ENCODE measurements at regions not wholly inside any gene's neighbourhood (a gene's known extent, or its start where the extent isn't known, plus 50 kb on each side); places are given as distances from the start of the nearest gene placed in this dataset.

DNA sequence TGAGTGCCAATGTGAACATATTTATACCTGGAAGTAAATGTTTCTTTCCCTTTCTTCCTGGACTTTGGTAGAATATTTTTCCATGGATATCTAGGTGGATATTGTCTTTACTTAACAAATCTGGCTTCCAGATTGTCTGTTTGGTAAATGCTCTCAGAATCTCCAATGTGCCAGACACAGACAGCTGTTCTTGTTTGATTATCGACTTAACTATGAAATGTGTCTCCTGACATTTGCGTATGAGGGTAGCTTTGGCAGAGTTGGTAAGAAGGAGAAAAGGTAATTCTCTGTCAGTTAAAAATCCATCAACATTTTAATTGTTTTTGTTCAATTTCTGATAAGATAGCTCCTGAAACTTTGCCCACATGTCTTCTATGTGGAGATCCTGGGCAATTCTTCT is 196.4 kb upstream of the NUDT12 start:
- Histone ChIP-seq H3K4me1 (ENCODE audit: control insufficient read depth, extremely low read depth, insufficient read depth, low read length) (no peaks in the 10 kb centered on the region), H3K9ac (replicated peaks; ENCODE audit: extremely low read depth, insufficient read depth, low read length) (no peak overlapping the region), H3K27me3 (ENCODE audit: control insufficient read depth in 2 of 2, insufficient read depth in 2 of 2, low read length in 2 of 2) (no peaks in the 10 kb centered on the region), H3K79me2 (ENCODE audit: control insufficient read depth, insufficient read depth, low read length) (no peaks in the 10 kb centered on the region), H3K9me3 (replicated peaks; ENCODE audit: control insufficient read depth, insufficient read depth, low read length) (no peaks in the 10 kb centered on the region), H3K36me3 (ENCODE audit: control insufficient read depth in 2 of 2, extremely low read depth in 1 of 2, insufficient read depth in 2 of 2, low read length in 2 of 2) (no peaks in the 10 kb centered on the region), H3K4me3 (replicated peaks in 1 of 3; ENCODE audit: insufficient read depth in 1 of 3, low read depth in 1 of 3, low read length in 3 of 3) (no peak overlapping the region), H3K4me2 (ENCODE audit: insufficient read depth, low read length) (no peak overlapping the region), H3K9me1 (replicated peaks; ENCODE audit: control insufficient read depth, extremely low read depth, insufficient read depth, low read length) (no peaks in the 10 kb centered on the region), H4K20me1 (replicated peaks; ENCODE audit: control insufficient read depth, extremely low read depth, insufficient read depth, low read length) (no peaks in the 10 kb centered on the region), H2AFZ (ENCODE audit: low read depth, low read length) (no peak overlapping the region), H3K27ac (ENCODE audit: insufficient read depth, low read depth, low read length) (no peak overlapping the region)
- BruUV-seq (replicated peaks) = no TSS peak
- DNase-seq (ENCODE audit: low read depth, low spot score) (no peak), FAIRE-seq (no peak)
- ChIA-PET CTCF (no interaction called here), POLR2A (no interaction called here)
- intact Hi-C loops (cut with micrococcal nuclease) = no loop called here
- TF ChIP-seq MYC (IDR thresholded peaks at IDR 0.05; ENCODE audit: low read depth, low read length) (no peak), GATA2 (IDR thresholded peaks at IDR 0.05; ENCODE audit: insufficient read depth, insufficient read length, low read depth, low read length) (no peak), JUN (IDR thresholded peaks at IDR 0.05; ENCODE audit: borderline replicate concordance, insufficient read depth, insufficient read length, low read depth) (no peak), EZH2 (IDR thresholded peaks at IDR 0.05; ENCODE audit: borderline replicate concordance, low read depth, low read length, severe bottlenecking) (no peak)
- TF ChIP-seq, protein P1, sequence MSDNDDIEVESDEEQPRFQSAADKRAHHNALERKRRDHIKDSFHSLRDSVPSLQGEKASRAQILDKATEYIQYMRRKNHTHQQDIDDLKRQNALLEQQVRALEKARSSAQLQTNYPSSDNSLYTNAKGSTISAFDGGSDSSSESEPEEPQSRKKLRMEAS (IDR thresholded peaks at IDR 0.05; ENCODE audit: insufficient read depth, insufficient read length) = no peak
- TF ChIP-seq, protein P2, sequence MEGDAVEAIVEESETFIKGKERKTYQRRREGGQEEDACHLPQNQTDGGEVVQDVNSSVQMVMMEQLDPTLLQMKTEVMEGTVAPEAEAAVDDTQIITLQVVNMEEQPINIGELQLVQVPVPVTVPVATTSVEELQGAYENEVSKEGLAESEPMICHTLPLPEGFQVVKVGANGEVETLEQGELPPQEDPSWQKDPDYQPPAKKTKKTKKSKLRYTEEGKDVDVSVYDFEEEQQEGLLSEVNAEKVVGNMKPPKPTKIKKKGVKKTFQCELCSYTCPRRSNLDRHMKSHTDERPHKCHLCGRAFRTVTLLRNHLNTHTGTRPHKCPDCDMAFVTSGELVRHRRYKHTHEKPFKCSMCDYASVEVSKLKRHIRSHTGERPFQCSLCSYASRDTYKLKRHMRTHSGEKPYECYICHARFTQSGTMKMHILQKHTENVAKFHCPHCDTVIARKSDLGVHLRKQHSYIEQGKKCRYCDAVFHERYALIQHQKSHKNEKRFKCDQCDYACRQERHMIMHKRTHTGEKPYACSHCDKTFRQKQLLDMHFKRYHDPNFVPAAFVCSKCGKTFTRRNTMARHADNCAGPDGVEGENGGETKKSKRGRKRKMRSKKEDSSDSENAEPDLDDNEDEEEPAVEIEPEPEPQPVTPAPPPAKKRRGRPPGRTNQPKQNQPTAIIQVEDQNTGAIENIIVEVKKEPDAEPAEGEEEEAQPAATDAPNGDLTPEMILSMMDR (IDR thresholded peaks at IDR 0.05; ENCODE audit: extremely low read depth in 1 of 2, insufficient read depth in 1 of 2, low read depth in 1 of 2, low read length in 2 of 2) = no peak
- dilution Hi-C loops (cut with MboI; ENCODE audit: extremely low pct_ligation_motif_present, low sequenced_read_pairs) = no loop called here

DNA sequence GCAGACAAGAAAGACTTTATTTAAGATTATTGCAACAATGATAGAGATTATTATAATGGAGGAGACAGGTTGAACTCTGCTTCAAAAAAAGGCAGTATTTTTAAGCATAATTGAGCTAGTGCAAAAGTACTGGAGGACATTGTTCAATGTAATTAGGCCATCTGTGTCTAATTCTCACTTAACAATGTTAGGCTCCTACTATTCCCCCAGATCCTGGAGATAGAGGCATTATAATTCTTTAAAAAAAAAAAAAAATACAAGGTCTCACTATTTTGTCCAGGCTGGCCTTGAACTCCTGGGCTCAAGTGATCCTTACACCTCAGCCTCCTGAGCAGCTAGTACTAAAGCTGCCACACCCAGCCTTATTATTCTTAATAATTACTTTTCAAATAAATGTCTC is 193.4 kb upstream of the NUDT12 start:
- Histone ChIP-seq H3K4me3 (replicated peaks in 1 of 3; ENCODE audit: insufficient read depth in 1 of 3, low read depth in 1 of 3, low read length in 3 of 3) (no peak overlapping the region), H3K36me3 (ENCODE audit: control insufficient read depth in 2 of 2, extremely low read depth in 1 of 2, insufficient read depth in 2 of 2, low read length in 2 of 2) (no peaks in the 10 kb centered on the region), H3K9me3 (replicated peaks; ENCODE audit: control insufficient read depth, insufficient read depth, low read length) (no peaks in the 10 kb centered on the region), H3K4me2 (ENCODE audit: insufficient read depth, low read length) (no peak overlapping the region), H2AFZ (ENCODE audit: low read depth, low read length) (no peak overlapping the region), H3K27ac (ENCODE audit: insufficient read depth, low read depth, low read length) (no peak overlapping the region), H3K4me1 (ENCODE audit: control insufficient read depth, extremely low read depth, insufficient read depth, low read length) (no peaks in the 10 kb centered on the region), H3K9ac (replicated peaks; ENCODE audit: extremely low read depth, insufficient read depth, low read length) (no peak overlapping the region), H4K20me1 (replicated peaks; ENCODE audit: control insufficient read depth, extremely low read depth, insufficient read depth, low read length) (no peaks in the 10 kb centered on the region), H3K79me2 (ENCODE audit: control insufficient read depth, insufficient read depth, low read length) (no peaks in the 10 kb centered on the region), H3K9me1 (replicated peaks; ENCODE audit: control insufficient read depth, extremely low read depth, insufficient read depth, low read length) (no peaks in the 10 kb centered on the region), H3K27me3 (ENCODE audit: control insufficient read depth in 2 of 2, insufficient read depth in 2 of 2, low read length in 2 of 2) (no peaks in the 10 kb centered on the region)
- DNase-seq (ENCODE audit: low read depth, low spot score) (no peak), FAIRE-seq (no peak)
- TF ChIP-seq POLR2A (IDR thresholded peaks at IDR 0.05; ENCODE audit: low read depth, low read length) (no peak), POLR2AphosphoS5 (IDR thresholded peaks at IDR 0.05; ENCODE audit: insufficient read depth, low read depth, low read length) (no peak), JUN (IDR thresholded peaks at IDR 0.05; ENCODE audit: borderline replicate concordance, insufficient read depth, insufficient read length, low read depth) (no peak), EZH2 (IDR thresholded peaks at IDR 0.05; ENCODE audit: borderline replicate concordance, low read depth, low read length, severe bottlenecking) (no peak)
- TF ChIP-seq, protein P1 (IDR thresholded peaks at IDR 0.05; ENCODE audit: insufficient read depth, insufficient read length) = no peak
- dilution Hi-C loops (cut with MboI; ENCODE audit: extremely low pct_ligation_motif_present, low sequenced_read_pairs) (no loop called here), intact Hi-C loops (cut with micrococcal nuclease) (no loop called here)
- CTCF ChIA-PET = interaction anchor here (1.1 to 1.6 kb wide), 2 partner anchors 9 to 168 kb away, joined by 3 to 5 read pairs; no protein-coding TSS in a partner anchor
- POLR2A ChIA-PET = no interaction called here
- BruUV-seq (replicated peaks) = no TSS peak

Measured in endothelial cell of umbilical vein (primary cell).